ENCODE measurements at regions not wholly inside any gene's neighbourhood (a gene's known extent, or its start where the extent isn't known, plus 50 kb on each side); places are given as distances from the start of the nearest gene placed in this dataset.

GRCh38 chr6:115356371-115356770 is 704.3 kb downstream of the FRK start (continued):
- no peak for TF ChIP-seq ARID5B (CRISPR knock-in tag; IDR thresholded peaks at IDR 0.05)

- no peak overlapping the region for H2AFZ ChIP-seq (ENCODE audit: low read length)
- H3K36me3 ChIP-seq (replicated peaks in 1 of 2; ENCODE audit: control insufficient read depth in 1 of 2, insufficient read depth in 2 of 2, low read length in 2 of 2) = no peaks in the 10 kb centered on the region
- H3K9me3 ChIP-seq (ENCODE audit: low read length) = no peaks in the 10 kb centered on the region
- in situ Hi-C loops (cut with HindIII; ENCODE audit: extremely low pct_ligation_motif_present, low pct_unique_long_range_greater_than_20kb) = no loop called here
- H3K4me3 ChIP-seq (replicated peaks in 1 of 3; ENCODE audit: insufficient read depth in 1 of 3, low read depth in 2 of 3, low read length in 3 of 3) = no peak overlapping the region
- H3K4me1 ChIP-seq (ENCODE audit: insufficient read depth, low read length) = no peaks in the 10 kb centered on the region
- ATAC-seq (no peak), DNase-seq (ENCODE audit: low spot score) (no peak), FAIRE-seq (no peak)
- H3K4me2 ChIP-seq (ENCODE audit: low read depth, low read length) = no peak overlapping the region
- no peaks in the 10 kb centered on the region for H3K79me2 ChIP-seq (ENCODE audit: insufficient read depth, low read length)
- ChIA-PET POLR2A (no interaction called here), CTCF (ENCODE audit: low intra/inter-chr PET ratio, low total read pairs) (no interaction called here)
- intact Hi-C loops (cut with micrococcal nuclease; ENCODE audit: unreplicated experiment) = no loop called here
- TF ChIP-seq SIX1 (CRISPR knock-in tag; IDR thresholded peaks at IDR 0.05; ENCODE audit: borderline replicate concordance) = no peak
- TF ChIP-seq CAMTA2 (CRISPR knock-in tag; IDR thresholded peaks at IDR 0.05; ENCODE audit: borderline replicate concordance) = no peak
- no peak for TF ChIP-seq CBX5 (CRISPR knock-in tag; IDR thresholded peaks at IDR 0.05; ENCODE audit: borderline replicate concordance)
- no peak for TF ChIP-seq ZNF704 (CRISPR knock-in tag; IDR thresholded peaks at IDR 0.05; ENCODE audit: borderline replicate concordance)
- H3K27ac ChIP-seq (ENCODE audit: extremely low read length, insufficient read depth, low read length) = no peak overlapping the region
- 84% methylated on average over 1 of the region's 1 CpG for WGBS (ENCODE audit: low lambda C conversion rate)
- no TSS peak for BruUV-seq (replicated peaks)
- H4K20me1 ChIP-seq (ENCODE audit: insufficient read depth, low read length) = no peaks in the 10 kb centered on the region
- H3K27me3 ChIP-seq (ENCODE audit: control insufficient read depth in 1 of 2, insufficient read depth in 2 of 2, low read length in 2 of 2) = no peaks in the 10 kb centered on the region
- no peak overlapping the region for H3K9ac ChIP-seq (ENCODE audit: insufficient read depth, low read depth, low read length)
Observed at GRCh38 chr6:115323001-115323400, 737.7 kb downstream of the FRK start.

Data from HepG2 (cell line).